Muscle layer of duodenum (tissue), 2 donors: ENCODE measurements at regions not wholly inside any gene's neighbourhood (a gene's known extent, or its start where the extent isn't known, plus 50 kb on each side); places are given as distances from the start of the nearest gene placed in this dataset.
"Not testable (repeated sequence)": the region's sequence is repeated elsewhere in the genome, so short reads cannot be mapped to it uniquely, and the experiment has no call there.

Source experiments
- H3K27ac ChIP-seq: one replicate; pipeline ENCODE4 v1.7.0; 2013; ENCODE audit warnings: mild to moderate bottlenecking, low read length
- H3K27me3 ChIP-seq: one replicate; pipeline ENCODE4 v1.7.0; 2013; ENCODE audit warnings: low read depth, mild to moderate bottlenecking, control low read depth, low read length
- H3K36me3 ChIP-seq, 2 donors: one replicate each; pipeline ENCODE4 v1.7.0; 2013; ENCODE audit warnings: low read length in 2 of 2, control low read depth in 1 of 2, mild to moderate bottlenecking in 1 of 2; ENCODE audit not compliant: insufficient read depth in 2 of 2, control insufficient read depth in 1 of 2
- H3K4me1 ChIP-seq, 2 donors: one replicate each; pipeline ENCODE4 v1.7.0; 2013; ENCODE audit warnings: low read length in 2 of 2, mild to moderate bottlenecking in 2 of 2, control low read depth in 1 of 2, moderate library complexity in 1 of 2; ENCODE audit not compliant: insufficient read depth in 2 of 2, control insufficient read depth in 1 of 2
- H3K4me3 ChIP-seq, 2 donors: one replicate each; pipeline ENCODE4 v1.7.0; 2013; ENCODE audit warnings: low read length in 2 of 2, low read depth in 1 of 2, mild to moderate bottlenecking in 1 of 2
- H3K9me3 ChIP-seq, 2 donors: one replicate each; pipeline ENCODE4 v1.7.0; 2013; ENCODE audit warnings: low read length in 2 of 2, control low read depth in 1 of 2, mild to moderate bottlenecking in 1 of 2; ENCODE audit not compliant: control insufficient read depth in 1 of 2
- donor health status: healthy.

DNA sequence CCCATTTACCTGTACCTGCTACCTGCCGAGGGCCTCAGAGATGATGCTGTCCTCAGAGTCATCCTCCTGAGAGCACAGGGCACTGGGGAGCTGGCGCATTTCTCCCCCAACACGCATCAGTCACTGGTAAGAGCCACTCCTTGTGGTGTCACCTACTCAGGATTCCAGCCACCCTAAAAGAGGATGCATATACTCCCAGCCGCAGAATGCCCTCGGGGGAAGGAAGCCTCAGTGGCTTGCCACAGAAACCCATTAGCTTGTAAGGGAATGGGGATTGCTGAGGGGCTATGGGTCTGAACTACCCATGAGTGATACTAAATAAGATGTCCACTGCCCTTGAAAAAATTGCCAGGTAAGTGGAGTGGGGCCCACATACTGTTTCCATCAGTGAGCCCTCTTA is 279.2 kb downstream of the WDR11 start:
- H3K9me3 ChIP-seq, result no peaks in the 10 kb centered on the region
- no peaks in the 10 kb centered on the region for H3K4me1 ChIP-seq
- no peaks in the 10 kb centered on the region for H3K36me3 ChIP-seq
- H3K27me3 ChIP-seq, result no peaks in the 10 kb centered on the region
- H3K27ac ChIP-seq, result no peak overlapping the region
- H3K4me3 ChIP-seq, result no peak overlapping the region

DNA sequence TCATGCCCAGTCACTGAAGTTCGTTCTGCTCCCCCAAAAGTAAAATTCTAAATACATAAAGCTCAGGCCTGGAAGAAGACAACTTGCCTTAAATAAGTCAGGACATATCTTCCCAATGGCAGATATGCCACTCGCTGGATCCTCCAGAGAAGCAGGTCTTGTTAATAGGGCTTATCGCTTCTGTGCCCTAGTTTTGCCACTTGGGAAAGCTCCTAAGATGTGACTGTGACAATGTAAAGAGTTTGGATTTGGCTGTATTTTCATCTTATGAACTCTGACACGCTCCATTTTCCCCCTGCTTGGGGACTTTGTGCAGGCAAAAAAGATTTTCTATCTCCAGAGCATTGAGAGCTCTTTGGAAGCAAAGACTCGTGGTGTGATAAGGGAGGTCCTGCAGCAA is 279.9 kb downstream of the WDR11 start:
- no peaks in the 10 kb centered on the region for H3K9me3 ChIP-seq
- no peaks in the 10 kb centered on the region for H3K36me3 ChIP-seq
- no peaks in the 10 kb centered on the region for H3K27me3 ChIP-seq
- H3K4me3 ChIP-seq, result no peak overlapping the region
- no peaks in the 10 kb centered on the region for H3K4me1 ChIP-seq
- no peak overlapping the region for H3K27ac ChIP-seq

DNA sequence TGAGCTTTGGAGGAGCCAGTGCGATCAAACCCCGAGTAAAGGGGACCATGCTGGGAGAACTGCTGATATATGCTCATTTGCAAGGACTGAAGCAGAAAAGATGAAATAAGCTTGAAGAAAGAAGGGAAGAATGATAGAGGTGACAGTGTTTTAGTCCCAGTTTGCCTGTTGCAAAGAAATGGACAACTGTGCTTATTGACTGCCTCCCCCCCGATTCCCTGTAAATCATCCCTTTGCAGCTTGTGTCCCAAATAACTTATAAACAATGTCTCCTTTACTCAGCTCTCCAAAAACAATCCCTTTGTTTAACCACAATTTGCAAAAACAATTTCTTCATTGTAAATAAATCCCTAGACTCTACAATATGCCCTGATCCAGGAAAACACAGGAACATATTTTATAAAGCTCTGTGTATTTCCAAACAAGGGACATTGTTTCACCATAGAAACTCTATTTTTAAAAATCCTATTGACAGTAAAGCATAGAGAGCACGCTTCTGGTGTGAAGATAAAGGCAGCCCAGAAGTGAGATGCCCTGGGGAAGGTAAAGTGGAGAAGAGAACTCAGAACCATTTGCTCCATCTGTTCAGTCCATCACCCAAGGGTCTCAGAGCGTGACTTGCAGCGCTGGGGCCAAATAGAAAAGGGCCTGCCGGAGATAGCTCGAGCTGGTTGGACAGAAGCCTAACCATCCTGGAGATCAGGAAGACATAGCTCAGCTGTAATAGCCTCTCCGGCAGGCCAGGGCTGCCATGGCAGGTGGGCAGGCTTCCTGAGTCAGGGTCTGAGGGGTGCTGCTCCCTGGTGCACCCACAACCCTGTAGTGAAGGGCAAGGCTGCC is 280.5 kb downstream of the WDR11 start:
- H3K36me3 ChIP-seq, result no peaks in the 10 kb centered on the region
- H3K27me3 ChIP-seq, result no peaks in the 10 kb centered on the region
- H3K4me1 ChIP-seq, result no peaks in the 10 kb centered on the region
- no peak overlapping the region for H3K4me3 ChIP-seq
- no peak overlapping the region for H3K27ac ChIP-seq
- H3K9me3 ChIP-seq, result no peaks in the 10 kb centered on the region

DNA sequence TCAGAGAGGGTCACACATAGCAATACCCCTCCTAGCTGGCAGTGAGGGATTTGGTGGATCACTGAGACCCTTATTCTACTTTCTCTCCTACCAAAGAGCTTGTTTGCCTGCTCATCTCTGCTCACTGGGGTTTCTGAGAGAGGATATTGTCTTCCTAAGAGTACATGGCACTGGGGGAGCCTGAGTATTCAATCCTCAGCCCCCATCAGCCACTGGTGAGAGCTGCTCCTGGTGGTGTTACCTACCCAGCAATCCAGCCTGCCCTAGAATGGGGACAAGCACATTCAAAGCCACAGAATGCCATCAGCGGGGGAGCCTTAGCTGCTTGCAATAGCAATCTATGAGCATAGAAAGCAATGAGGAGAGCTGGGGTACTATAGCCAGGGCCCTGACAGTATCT is 281.1 kb downstream of the WDR11 start:
- no peaks in the 10 kb centered on the region for H3K27me3 ChIP-seq
- H3K27ac ChIP-seq, result no peak overlapping the region
- no peaks in the 10 kb centered on the region for H3K4me1 ChIP-seq
- H3K4me3 ChIP-seq, result no peak overlapping the region
- no peaks in the 10 kb centered on the region for H3K36me3 ChIP-seq
- H3K9me3 ChIP-seq, result no peaks in the 10 kb centered on the region

DNA sequence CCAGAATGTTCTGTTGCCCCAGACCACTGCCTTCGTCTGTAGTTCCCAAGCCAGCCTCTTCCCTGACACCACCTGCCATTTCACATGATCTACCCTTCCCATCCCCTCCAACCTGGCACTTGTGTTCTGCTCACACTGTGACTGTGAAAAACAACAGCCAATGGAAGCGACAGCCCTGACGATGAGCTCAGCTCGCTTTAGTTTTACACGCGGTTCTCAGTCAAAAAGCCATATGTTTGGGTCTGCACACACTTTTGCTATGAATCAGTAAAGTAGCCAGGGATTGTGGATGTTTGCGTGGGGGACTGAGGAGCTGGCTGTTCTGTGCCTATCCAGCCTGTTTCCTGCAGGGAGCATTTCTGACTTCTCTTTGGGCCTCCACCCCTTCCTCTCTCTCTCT is 282.7 kb downstream of the WDR11 start:
- no peaks in the 10 kb centered on the region for H3K36me3 ChIP-seq
- no peaks in the 10 kb centered on the region for H3K27me3 ChIP-seq
- H3K9me3 ChIP-seq, result no peaks in the 10 kb centered on the region
- no peaks in the 10 kb centered on the region for H3K4me1 ChIP-seq
- H3K27ac ChIP-seq, result no peak overlapping the region
- H3K4me3 ChIP-seq, result no peak overlapping the region

DNA sequence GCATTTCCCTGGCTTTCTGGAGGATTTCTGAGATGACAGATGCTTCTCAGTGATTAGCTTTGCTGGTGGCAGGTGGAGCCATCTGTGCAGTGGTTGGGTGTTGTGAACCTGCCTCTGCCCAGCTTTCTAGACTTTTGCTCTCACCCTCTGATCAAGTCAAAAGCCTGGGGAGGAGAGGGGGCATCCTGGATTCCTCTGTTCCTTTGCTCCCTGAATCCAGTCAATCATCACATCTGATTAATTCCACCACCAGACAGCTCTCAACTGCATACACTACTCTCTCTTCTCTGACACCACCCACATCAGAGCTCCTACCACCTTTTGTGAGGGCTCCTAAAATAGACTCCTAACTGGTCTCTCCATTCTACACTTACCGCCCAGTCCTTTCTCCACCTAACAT is 283.5 kb downstream of the WDR11 start:
- Histone ChIP-seq H3K36me3 (no peaks in the 10 kb centered on the region), H3K27ac (no peak overlapping the region), H3K27me3 (no peaks in the 10 kb centered on the region), H3K9me3 (no peaks in the 10 kb centered on the region), H3K4me3 (no peak overlapping the region), H3K4me1 (no peaks in the 10 kb centered on the region)

DNA sequence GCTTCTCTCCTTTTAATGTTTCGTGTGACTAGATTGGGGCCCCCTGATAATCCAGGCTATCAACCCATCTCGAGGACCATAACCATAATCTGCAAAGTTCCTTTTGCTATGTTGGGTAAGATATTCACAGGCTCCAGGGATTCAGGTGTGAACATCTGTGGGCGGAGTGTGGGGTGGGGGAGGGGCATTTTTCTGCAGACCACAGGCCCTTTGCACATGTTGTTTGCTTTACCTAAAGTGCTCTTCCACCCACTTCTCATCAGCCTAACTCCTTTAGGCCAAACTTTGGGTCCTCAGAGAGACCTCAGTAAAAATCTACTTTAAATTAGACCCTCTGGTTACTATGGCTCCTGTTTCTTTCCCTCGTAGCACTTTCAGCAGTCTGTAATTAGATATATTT is 284.4 kb downstream of the WDR11 start:
- Histone ChIP-seq H3K4me1 (no peaks in the 10 kb centered on the region), H3K27ac (no peak overlapping the region), H3K36me3 (no peaks in the 10 kb centered on the region), H3K4me3 (no peak overlapping the region), H3K9me3 (no peaks in the 10 kb centered on the region), H3K27me3 (no peaks in the 10 kb centered on the region)

DNA sequence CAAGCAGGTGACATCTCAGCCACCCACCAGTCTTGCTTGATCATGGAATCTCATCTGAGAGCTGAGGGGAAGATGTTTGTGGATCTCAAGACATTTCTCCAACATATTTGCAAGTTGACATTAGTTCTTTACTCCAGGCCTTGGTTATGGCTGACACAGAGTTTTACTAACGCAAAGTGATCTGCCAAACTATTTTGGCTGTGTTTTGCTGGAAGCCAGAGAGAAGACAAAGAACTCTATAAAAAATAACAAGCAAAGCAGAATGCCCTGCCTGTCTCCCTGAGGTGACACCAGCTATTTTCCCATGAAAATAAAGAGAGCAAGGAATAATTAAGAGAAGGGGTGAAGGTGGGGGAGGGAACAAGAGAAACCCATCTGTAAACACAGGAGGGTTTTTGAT is 286.4 kb downstream of the WDR11 start:
- H3K27ac ChIP-seq, result no peak overlapping the region
- no peaks in the 10 kb centered on the region for H3K9me3 ChIP-seq
- no peaks in the 10 kb centered on the region for H3K4me1 ChIP-seq
- no peaks in the 10 kb centered on the region for H3K27me3 ChIP-seq
- no peaks in the 10 kb centered on the region for H3K36me3 ChIP-seq
- H3K4me3 ChIP-seq, result no peak overlapping the region

DNA sequence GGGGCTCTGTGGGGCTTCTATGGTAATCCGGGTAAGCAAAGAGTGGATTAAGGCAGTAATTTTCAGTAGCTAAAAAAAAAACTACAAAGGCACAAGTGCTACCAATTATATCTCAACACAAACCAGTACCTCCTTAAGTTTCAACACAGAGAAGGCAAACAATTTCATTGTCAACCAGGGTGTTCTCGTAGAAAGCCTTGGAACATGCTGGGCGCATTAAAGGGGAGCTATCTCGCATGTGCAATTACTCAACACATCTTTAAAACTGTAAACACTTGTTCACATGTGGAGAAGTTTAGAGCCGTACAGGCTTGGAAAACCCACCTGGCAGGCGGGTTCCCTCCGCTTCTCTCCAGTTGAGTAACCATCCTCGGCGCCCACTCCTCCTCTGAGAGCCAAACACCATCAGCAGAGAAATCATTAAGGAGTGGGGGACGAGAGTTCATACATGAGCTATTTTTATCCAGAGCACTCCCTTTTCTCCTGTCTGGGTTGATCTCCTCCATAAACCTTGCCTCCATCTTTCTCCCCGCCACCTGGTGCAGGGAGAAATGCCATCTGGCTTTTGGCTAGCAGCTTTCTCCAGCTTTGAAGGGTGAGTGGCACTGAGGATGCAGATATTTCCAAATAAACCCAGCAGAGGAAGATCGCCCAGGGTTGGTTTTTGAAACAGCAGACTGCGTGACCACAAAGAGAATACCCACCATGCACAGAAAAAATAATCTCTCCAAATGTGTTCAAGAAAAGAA is 287.1 kb downstream of the WDR11 start:
- Histone ChIP-seq H3K27me3 (no peaks in the 10 kb centered on the region), H3K9me3 (no peaks in the 10 kb centered on the region), H3K27ac (no peak overlapping the region)

DNA sequence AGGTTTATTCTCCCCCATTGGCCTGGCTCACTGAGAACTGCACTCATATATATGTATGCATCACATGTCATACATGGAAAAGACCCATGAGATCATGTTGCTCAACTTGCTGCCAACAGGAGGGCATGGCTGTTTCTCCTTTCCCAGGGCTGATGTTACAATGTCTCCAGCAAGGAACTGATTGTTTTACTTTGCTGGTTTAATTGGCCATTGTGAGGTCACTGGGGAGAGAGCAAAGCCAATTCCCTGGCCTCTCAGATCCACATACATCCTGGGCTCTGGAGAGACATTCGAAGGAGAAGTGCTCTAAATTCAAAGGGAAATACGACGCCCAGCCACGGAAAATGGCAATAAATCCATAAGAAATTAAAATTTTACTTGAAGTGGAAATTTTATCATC is 287.8 kb downstream of the WDR11 start:
- H3K9me3 ChIP-seq, result peaks cover 0 to 4% of the 10 kb centered on the region in 2 donors
- H3K36me3 ChIP-seq, result no peaks in the 10 kb centered on the region
- no peaks in the 10 kb centered on the region for H3K4me1 ChIP-seq
- H3K4me3 ChIP-seq, result no peak overlapping the region
- H3K27me3 ChIP-seq, result no peaks in the 10 kb centered on the region
- H3K27ac ChIP-seq, result no peak overlapping the region

More for the DNA sequence above, 287.1 kb downstream of the WDR11 start:
- H3K4me3 ChIP-seq, result no peak overlapping the region
- no peaks in the 10 kb centered on the region for H3K36me3 ChIP-seq
- H3K4me1 ChIP-seq, result no peaks in the 10 kb centered on the region

DNA sequence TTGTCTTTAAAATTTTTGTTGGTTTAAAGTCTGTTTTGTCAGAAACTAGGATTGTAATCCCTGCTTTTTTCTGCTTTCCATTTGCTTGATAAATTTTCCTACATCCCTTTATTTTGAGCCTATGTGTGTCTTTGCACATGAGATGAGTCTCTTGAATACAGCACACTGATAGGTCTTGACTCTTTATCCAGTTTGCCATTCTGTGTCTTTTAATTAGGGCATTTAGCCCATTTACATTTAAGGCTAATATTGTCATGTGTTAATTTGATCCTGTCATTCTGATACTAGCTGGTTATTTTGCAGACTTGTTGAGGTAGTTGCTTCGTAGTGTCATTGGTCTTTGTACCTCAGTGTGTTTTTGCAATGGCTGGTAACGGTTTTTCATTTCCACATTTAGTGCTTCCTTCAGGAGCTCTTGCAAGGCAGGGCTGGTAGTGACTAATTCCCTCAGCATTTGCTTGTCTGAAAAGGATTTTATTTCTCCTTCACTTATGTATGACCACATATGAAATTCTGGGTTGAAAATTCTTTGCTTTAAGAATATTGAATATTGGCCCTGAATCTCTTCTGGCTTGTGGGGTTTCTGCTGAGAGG is 294.7 kb downstream of the WDR11 start:
- H3K27ac ChIP-seq, H3K27me3 ChIP-seq, H3K36me3 ChIP-seq, H3K4me1 ChIP-seq, H3K4me3 ChIP-seq: not testable (repeated sequence)
- peaks cover 0 to 22% of the 10 kb centered on the region in 2 donors for H3K9me3 ChIP-seq
